Trophoblast cell (in vitro differentiated cells and primary cell): ENCODE measurements at regions not wholly inside any gene's neighbourhood (a gene's known extent, or its start where the extent isn't known, plus 50 kb on each side); places are given as distances from the start of the nearest gene placed in this dataset.

Experiments used
- DNase-seq, 2 donors: peaks; one replicate each; pipeline ENCODE4 v3.0.0-alpha.2; 2016
- H2AFZ ChIP-seq: 2 replicates; pipeline ENCODE4 v1.6.1; 2013; ENCODE audit warnings: low read length, moderate library complexity, mild to moderate bottlenecking; ENCODE audit not compliant: insufficient read depth, poor library complexity
- H2AK5ac ChIP-seq: 2 replicates; pipeline ENCODE4 v1.6.1; 2013; ENCODE audit warnings: mild to moderate bottlenecking, low read length
- H2BK120ac ChIP-seq: 2 replicates; pipeline ENCODE4 v1.6.1; 2013; ENCODE audit warnings: low read length, mild to moderate bottlenecking, moderate library complexity; ENCODE audit not compliant: insufficient read depth, poor library complexity
- H2BK12ac ChIP-seq: 2 replicates; pipeline ENCODE4 v1.6.1; 2013; ENCODE audit warnings: mild to moderate bottlenecking, low read length, moderate library complexity
- H2BK5ac ChIP-seq: 2 replicates; pipeline ENCODE4 v1.6.1; 2013; ENCODE audit warnings: low read length, low read depth, moderate library complexity, mild to moderate bottlenecking; ENCODE audit not compliant: poor library complexity
- H3K14ac ChIP-seq: 2 replicates; pipeline ENCODE4 v1.6.1; 2013; ENCODE audit warnings: mild to moderate bottlenecking, low read length
- H3K18ac ChIP-seq: 2 replicates; pipeline ENCODE4 v1.6.1; 2013; ENCODE audit warnings: mild to moderate bottlenecking, low read length
- H3K23ac ChIP-seq: 2 replicates; pipeline ENCODE4 v1.6.1; 2013; ENCODE audit warnings: low read length
- H3K27ac ChIP-seq: 2 replicates; pipeline ENCODE4 v1.5.1; 2013; ENCODE audit warnings: low read depth, mild to moderate bottlenecking, inconsistent platforms, low read length, moderate library complexity
- H3K27me3 ChIP-seq: 2 replicates; pipeline ENCODE4 v1.6.1; 2013; ENCODE audit warnings: inconsistent platforms, mild to moderate bottlenecking, low read length, moderate library complexity; ENCODE audit not compliant: insufficient read depth
- H3K36me3 ChIP-seq, 2 experiments: 1 replicate in 1 of 2; 2 replicates in 1 of 2; pipeline ENCODE4 v1.6.1; 2013; ENCODE audit warnings: low read length in 2 of 2, mild to moderate bottlenecking in 2 of 2, moderate library complexity in 1 of 2; ENCODE audit not compliant: insufficient read depth in 2 of 2, control insufficient read depth in 1 of 2
- H3K4ac ChIP-seq: 2 replicates; pipeline ENCODE4 v1.6.1; 2013; ENCODE audit warnings: low read depth, mild to moderate bottlenecking, low read length, moderate library complexity
- H3K4me1 ChIP-seq, 2 experiments: 1 replicate in 1 of 2; 2 replicates in 1 of 2; pipeline ENCODE4 v1.6.1; 2013; ENCODE audit warnings: low read length in 2 of 2, mild to moderate bottlenecking in 2 of 2, moderate library complexity in 1 of 2; ENCODE audit not compliant: insufficient read depth in 2 of 2, control insufficient read depth in 1 of 2
- H3K4me2 ChIP-seq: 2 replicates; pipeline ENCODE4 v1.6.1; 2013; ENCODE audit warnings: inconsistent platforms, mild to moderate bottlenecking, low read length, moderate library complexity
- H3K4me3 ChIP-seq: 2 replicates; pipeline ENCODE4 v1.5.1; 2013; ENCODE audit warnings: mild to moderate bottlenecking, low read depth, low read length, inconsistent platforms
- H3K79me1 ChIP-seq: one replicate; pipeline ENCODE4 v1.6.1; 2013; ENCODE audit warnings: low read length
- H3K79me2 ChIP-seq: 2 replicates; pipeline ENCODE4 v1.6.1; 2013; ENCODE audit warnings: low read length, mild to moderate bottlenecking; ENCODE audit not compliant: control insufficient read depth, insufficient read depth, poor library complexity
- H3K9ac ChIP-seq: 2 replicates; pipeline ENCODE4 v1.6.1; 2013; ENCODE audit warnings: mild to moderate bottlenecking, low read length
- H3K9me3 ChIP-seq: 2 replicates; pipeline ENCODE4 v1.6.1; 2013; ENCODE audit warnings: low read depth, mild to moderate bottlenecking, control low read depth, inconsistent platforms, low read length; ENCODE audit not compliant: insufficient read depth
- H4K12ac ChIP-seq: 2 replicates; pipeline ENCODE4 v1.6.1; 2013; ENCODE audit warnings: low read depth, mild to moderate bottlenecking, low read length, moderate library complexity
- H4K8ac ChIP-seq: 2 replicates; pipeline ENCODE4 v1.6.1; 2013; ENCODE audit warnings: low read depth, mild to moderate bottlenecking, low read length, moderate library complexity
- H4K91ac ChIP-seq: one replicate; pipeline ENCODE4 v1.6.1; 2013; ENCODE audit warnings: low read depth, mild to moderate bottlenecking, low read length, moderate library complexity
- WGBS: extraction: QIAGEN DNeasy Blood & Tissue Kit; methylation state at CpG from one replicate; pipeline ENCODE4 v1.1.7; 2013; ENCODE audit warnings: missing lambda C conversion rate; ENCODE audit not compliant: insufficient read length, insufficient coverage; ENCODE audit errors: extremely low coverage; 5-methylcytosine and 5-hydroxymethylcytosine counted together

GRCh38 chr20:40785346-40785745, 96.3 kb upstream of the MAFB start:
- H3K79me1 ChIP-seq, result no peaks in the 10 kb centered on the region
- no peak overlapping the region for H3K4ac ChIP-seq
- H3K14ac ChIP-seq, result no peak overlapping the region
- no peak overlapping the region for H2BK5ac ChIP-seq
- no peaks in the 10 kb centered on the region for H3K4me1 ChIP-seq
- peaks cover 2% of the 10 kb centered on the region for H3K79me2 ChIP-seq
- H3K27ac ChIP-seq, result no peak overlapping the region
- H2BK120ac ChIP-seq, result no peak overlapping the region
- no peak overlapping the region for H2AFZ ChIP-seq
- H4K91ac ChIP-seq, result no peak overlapping the region
- H3K36me3 ChIP-seq, result no peaks in the 10 kb centered on the region
- no peak for DNase-seq
- no peak overlapping the region for H2BK12ac ChIP-seq
- no peak overlapping the region for H4K8ac ChIP-seq
- no peak overlapping the region for H3K18ac ChIP-seq
- no peak overlapping the region for H3K4me3 ChIP-seq
- H3K23ac ChIP-seq, result no peak overlapping the region
- no peak overlapping the region for H3K9ac ChIP-seq
- no peak overlapping the region for H3K4me2 ChIP-seq
- H2AK5ac ChIP-seq, result no peak overlapping the region
- H4K12ac ChIP-seq, result no peak overlapping the region
- WGBS, result no CpG with 5 or more reads among the region's 3 CpGs
- no peaks in the 10 kb centered on the region for H3K9me3 ChIP-seq
- H3K27me3 ChIP-seq, result no peaks in the 10 kb centered on the region

- no peak overlapping the region for H2BK120ac ChIP-seq
- H3K79me1 ChIP-seq, result no peaks in the 10 kb centered on the region
- no peak overlapping the region for H2BK5ac ChIP-seq
- no peak overlapping the region for H4K91ac ChIP-seq
- no peaks in the 10 kb centered on the region for H3K36me3 ChIP-seq
- H3K79me2 ChIP-seq, result peaks cover 2% of the 10 kb centered on the region
- H4K8ac ChIP-seq, result no peak overlapping the region
- H3K9ac ChIP-seq, result peak overlapping the region; percentile 21
- no peak overlapping the region for H3K4me2 ChIP-seq
- no peak overlapping the region for H2AK5ac ChIP-seq
- H3K18ac ChIP-seq, result no peak overlapping the region
- no peak overlapping the region for H3K4ac ChIP-seq
- no peak overlapping the region for H4K12ac ChIP-seq
- H3K4me3 ChIP-seq, result no peak overlapping the region
- H3K27ac ChIP-seq, result no peak overlapping the region
- no peak for DNase-seq
- H3K9me3 ChIP-seq, result no peaks in the 10 kb centered on the region
- no peaks in the 10 kb centered on the region for H3K4me1 ChIP-seq
- no peaks in the 10 kb centered on the region for H3K27me3 ChIP-seq
- H2BK12ac ChIP-seq, result no peak overlapping the region
- WGBS, result no CpG with 5 or more reads among the region's 11 CpGs
- H2AFZ ChIP-seq, result no peak overlapping the region
- no peak overlapping the region for H3K14ac ChIP-seq
- H3K23ac ChIP-seq, result no peak overlapping the region
Observed at GRCh38 chr20:40786336-40786735, 97.3 kb upstream of the MAFB start.

GRCh38 chr20:40787941-40788340, 98.9 kb upstream of the MAFB start:
- no peak overlapping the region for H3K18ac ChIP-seq
- peaks cover 2% of the 10 kb centered on the region for H3K79me2 ChIP-seq
- no peak overlapping the region for H2AK5ac ChIP-seq
- no peaks in the 10 kb centered on the region for H3K36me3 ChIP-seq
- H3K14ac ChIP-seq, result no peak overlapping the region
- H3K9me3 ChIP-seq, result no peaks in the 10 kb centered on the region
- no peak overlapping the region for H3K4me2 ChIP-seq
- H2AFZ ChIP-seq, result no peak overlapping the region
- DNase-seq, result no peak
- H3K4me3 ChIP-seq, result no peak overlapping the region
- H2BK12ac ChIP-seq, result no peak overlapping the region
- no peak overlapping the region for H3K23ac ChIP-seq
- no peak overlapping the region for H4K12ac ChIP-seq
- no peak overlapping the region for H4K91ac ChIP-seq
- no peaks in the 10 kb centered on the region for H3K79me1 ChIP-seq
- no peak overlapping the region for H2BK5ac ChIP-seq
- H3K27me3 ChIP-seq, result no peaks in the 10 kb centered on the region
- no peak overlapping the region for H3K9ac ChIP-seq
- H3K4ac ChIP-seq, result no peak overlapping the region
- H4K8ac ChIP-seq, result no peak overlapping the region
- no peaks in the 10 kb centered on the region for H3K4me1 ChIP-seq
- no peak overlapping the region for H3K27ac ChIP-seq
- H2BK120ac ChIP-seq, result no peak overlapping the region
- no CpG with 5 or more reads among the region's 5 CpGs for WGBS

- Histone ChIP-seq H2BK120ac (no peak overlapping the region), H3K9me3 (no peaks in the 10 kb centered on the region), H3K23ac (no peak overlapping the region), H2AK5ac (no peak overlapping the region), H2BK12ac (no peak overlapping the region), H4K8ac (no peak overlapping the region), H3K79me2 (no peaks in the 10 kb centered on the region), H3K27me3 (no peaks in the 10 kb centered on the region), H2BK5ac (no peak overlapping the region), H3K14ac (no peak overlapping the region), H3K27ac (no peak overlapping the region), H3K4me3 (no peak overlapping the region), H3K4me1 (no peaks in the 10 kb centered on the region), H3K36me3 (no peaks in the 10 kb centered on the region), H3K79me1 (no peaks in the 10 kb centered on the region), H3K4me2 (no peak overlapping the region), H3K9ac (no peak overlapping the region), H4K91ac (no peak overlapping the region), H4K12ac (no peak overlapping the region), H2AFZ (no peak overlapping the region), H3K4ac (no peak overlapping the region), H3K18ac (no peak overlapping the region)
- DNase-seq, result peak in 1 of 2 donors; percentile 59
- no CpG with 5 or more reads among the region's 4 CpGs for WGBS
Observed at GRCh38 chr20:40797425-40797824, 108.4 kb upstream of the MAFB start.
